ENCODE measurements at regions not wholly inside any gene's neighbourhood (a gene's known extent, or its start where the extent isn't known, plus 50 kb on each side); places are given as distances from the start of the nearest gene placed in this dataset.

DNA sequence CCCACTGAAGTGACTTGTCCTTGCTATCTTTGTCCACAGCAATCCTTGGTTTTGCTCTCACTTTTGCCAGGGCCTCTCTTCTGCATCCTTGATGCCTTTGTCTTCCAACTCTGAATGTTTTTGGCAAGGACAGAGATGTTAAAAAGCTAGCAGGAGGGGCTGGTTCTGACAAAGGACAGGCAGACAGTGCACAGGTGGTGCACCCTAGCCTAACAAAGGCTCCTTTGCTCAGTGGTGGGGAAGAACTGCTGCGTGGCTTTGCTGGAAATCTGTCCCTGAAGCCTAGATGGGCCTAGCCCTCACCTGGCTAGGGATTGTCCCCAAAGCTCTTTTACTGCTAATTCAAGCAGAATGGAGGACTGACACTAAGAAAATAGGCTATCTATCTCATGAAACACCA, 233.5 kb downstream of the MAN2A1 start:
- TF ChIP-seq, protein P1, sequence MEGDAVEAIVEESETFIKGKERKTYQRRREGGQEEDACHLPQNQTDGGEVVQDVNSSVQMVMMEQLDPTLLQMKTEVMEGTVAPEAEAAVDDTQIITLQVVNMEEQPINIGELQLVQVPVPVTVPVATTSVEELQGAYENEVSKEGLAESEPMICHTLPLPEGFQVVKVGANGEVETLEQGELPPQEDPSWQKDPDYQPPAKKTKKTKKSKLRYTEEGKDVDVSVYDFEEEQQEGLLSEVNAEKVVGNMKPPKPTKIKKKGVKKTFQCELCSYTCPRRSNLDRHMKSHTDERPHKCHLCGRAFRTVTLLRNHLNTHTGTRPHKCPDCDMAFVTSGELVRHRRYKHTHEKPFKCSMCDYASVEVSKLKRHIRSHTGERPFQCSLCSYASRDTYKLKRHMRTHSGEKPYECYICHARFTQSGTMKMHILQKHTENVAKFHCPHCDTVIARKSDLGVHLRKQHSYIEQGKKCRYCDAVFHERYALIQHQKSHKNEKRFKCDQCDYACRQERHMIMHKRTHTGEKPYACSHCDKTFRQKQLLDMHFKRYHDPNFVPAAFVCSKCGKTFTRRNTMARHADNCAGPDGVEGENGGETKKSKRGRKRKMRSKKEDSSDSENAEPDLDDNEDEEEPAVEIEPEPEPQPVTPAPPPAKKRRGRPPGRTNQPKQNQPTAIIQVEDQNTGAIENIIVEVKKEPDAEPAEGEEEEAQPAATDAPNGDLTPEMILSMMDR (IDR thresholded peaks at IDR 0.05; ENCODE audit: poor library complexity, severe bottlenecking): no peak
- H3K27ac ChIP-seq (ENCODE audit: poor library complexity, severe bottlenecking): no peak overlapping the region

DNA sequence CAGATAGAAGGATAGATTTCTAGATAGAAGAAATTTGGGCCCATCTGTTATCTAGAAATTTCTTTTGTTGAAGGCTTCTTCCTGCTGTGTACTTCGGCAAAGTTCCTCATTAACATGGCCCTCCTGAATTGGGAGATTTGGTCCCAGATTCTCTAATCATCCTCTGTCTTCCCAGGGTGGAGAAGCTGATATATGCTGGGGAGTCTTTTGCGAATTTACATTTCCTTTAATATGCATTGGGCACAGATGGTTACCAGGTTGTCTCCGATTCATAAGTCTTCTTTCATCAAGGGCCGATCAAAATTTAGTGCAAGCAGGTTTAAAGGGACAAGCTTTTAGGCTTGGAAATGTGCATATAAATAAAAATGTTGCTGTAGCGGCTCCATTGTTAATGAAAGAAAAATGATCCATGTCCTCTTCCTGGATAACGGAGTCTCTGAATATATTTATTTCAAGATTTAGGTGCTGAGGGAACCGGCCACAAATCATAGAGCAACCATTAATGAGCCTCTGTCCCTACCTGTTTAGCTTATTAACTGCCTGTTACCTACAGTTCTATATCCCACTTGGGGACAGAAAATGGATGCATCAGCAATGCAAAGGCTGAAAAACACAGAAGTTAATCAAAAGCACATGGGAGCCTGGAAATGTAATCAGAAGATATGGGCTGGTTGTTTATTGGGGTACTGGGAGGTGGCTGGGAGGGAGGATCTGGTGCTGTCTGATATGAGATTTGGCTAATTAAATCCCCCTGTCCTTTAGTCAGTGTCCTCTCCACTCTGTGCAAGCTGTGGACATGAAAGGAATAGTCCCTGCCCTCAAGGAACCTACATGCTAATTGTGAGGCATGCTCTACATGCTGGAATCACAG, 234.7 kb downstream of the MAN2A1 start:
- no peak for DNase-seq (ENCODE audit: low spot score)
- no peaks in the 10 kb centered on the region for H3K36me3 ChIP-seq (ENCODE audit: low read depth)
- peaks cover 4% of the 10 kb centered on the region for H3K27me3 ChIP-seq (ENCODE audit: insufficient read depth, poor library complexity, severe bottlenecking)
- H3K4me1 ChIP-seq (ENCODE audit: insufficient read depth, poor library complexity, severe bottlenecking): no peaks in the 10 kb centered on the region
- TF ChIP-seq, protein P1 (IDR thresholded peaks at IDR 0.05; ENCODE audit: poor library complexity, severe bottlenecking): no peak
- no peaks in the 10 kb centered on the region for H3K9me3 ChIP-seq (ENCODE audit: severe bottlenecking)
- no peak for ATAC-seq (ENCODE audit: low read depth)
- no peak overlapping the region for H3K4me3 ChIP-seq (ENCODE audit: severe bottlenecking)
- no peak overlapping the region for H3K27ac ChIP-seq (ENCODE audit: poor library complexity, severe bottlenecking)

More for the DNA sequence above, 233.5 kb downstream of the MAN2A1 start:
- DNase-seq (ENCODE audit: low spot score) (no peak), ATAC-seq (ENCODE audit: low read depth) (no peak)
- no peaks in the 10 kb centered on the region for H3K9me3 ChIP-seq (ENCODE audit: severe bottlenecking)
- no peaks in the 10 kb centered on the region for H3K36me3 ChIP-seq (ENCODE audit: low read depth)
- H3K27me3 ChIP-seq (ENCODE audit: insufficient read depth, poor library complexity, severe bottlenecking): peaks cover 4% of the 10 kb centered on the region
- H3K4me3 ChIP-seq (ENCODE audit: severe bottlenecking): no peak overlapping the region
- H3K4me1 ChIP-seq (ENCODE audit: insufficient read depth, poor library complexity, severe bottlenecking): no peaks in the 10 kb centered on the region

DNA sequence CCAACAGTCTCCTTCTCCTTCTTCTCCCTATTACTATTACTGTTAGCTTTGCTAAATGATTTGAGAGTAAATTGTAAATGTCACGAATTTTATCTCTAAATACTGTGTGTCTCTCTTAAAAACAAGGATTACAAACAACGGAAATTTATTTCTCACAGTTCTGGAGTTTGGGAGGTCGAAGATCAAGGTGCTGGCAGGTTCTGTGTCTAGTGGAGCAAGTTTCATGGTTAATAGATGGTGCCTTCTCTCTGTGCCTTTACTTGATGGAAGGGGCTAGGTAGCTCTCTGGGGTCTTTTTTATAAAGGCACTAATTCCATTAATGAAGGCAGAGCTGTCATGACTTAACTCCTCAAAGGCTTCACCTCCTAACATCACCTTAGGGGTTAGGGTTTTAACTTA, 237.9 kb downstream of the MAN2A1 start:
- Histone ChIP-seq H3K9me3 (ENCODE audit: severe bottlenecking) (no peaks in the 10 kb centered on the region), H3K27ac (ENCODE audit: poor library complexity, severe bottlenecking) (no peak overlapping the region), H3K4me3 (ENCODE audit: severe bottlenecking) (no peak overlapping the region), H3K27me3 (ENCODE audit: insufficient read depth, poor library complexity, severe bottlenecking) (peaks cover 4% of the 10 kb centered on the region), H3K4me1 (ENCODE audit: insufficient read depth, poor library complexity, severe bottlenecking) (no peaks in the 10 kb centered on the region), H3K36me3 (ENCODE audit: low read depth) (no peaks in the 10 kb centered on the region)
- TF ChIP-seq, protein P1 (IDR thresholded peaks at IDR 0.05; ENCODE audit: poor library complexity, severe bottlenecking): no peak
- DNase-seq (ENCODE audit: low spot score): no peak
- no peak for ATAC-seq (ENCODE audit: low read depth)

DNA sequence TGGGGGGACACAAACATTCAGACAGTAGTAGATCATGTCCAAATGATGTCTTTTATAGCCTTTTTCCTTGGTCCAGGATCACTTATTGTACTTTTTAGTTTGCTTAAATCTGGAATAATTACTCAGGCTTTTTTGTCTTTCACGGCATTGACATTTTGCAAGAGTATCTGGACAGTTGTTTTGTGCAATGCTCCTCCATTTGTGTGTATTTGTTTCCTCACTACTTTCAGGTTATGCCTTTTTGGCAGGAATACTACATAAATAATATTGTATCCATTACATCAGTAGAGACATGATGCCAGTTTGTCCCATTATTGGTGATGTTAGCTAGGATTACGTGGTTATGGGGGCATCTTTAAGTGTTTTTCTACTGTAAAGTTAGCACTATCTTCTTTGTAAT, 238.3 kb downstream of the MAN2A1 start:
- Histone ChIP-seq H3K27ac (ENCODE audit: poor library complexity, severe bottlenecking) (no peak overlapping the region), H3K27me3 (ENCODE audit: insufficient read depth, poor library complexity, severe bottlenecking) (peaks cover 4% of the 10 kb centered on the region), H3K9me3 (ENCODE audit: severe bottlenecking) (no peaks in the 10 kb centered on the region), H3K4me3 (ENCODE audit: severe bottlenecking) (no peak overlapping the region), H3K36me3 (ENCODE audit: low read depth) (no peaks in the 10 kb centered on the region), H3K4me1 (ENCODE audit: insufficient read depth, poor library complexity, severe bottlenecking) (no peaks in the 10 kb centered on the region)
- TF ChIP-seq, protein P1 (IDR thresholded peaks at IDR 0.05; ENCODE audit: poor library complexity, severe bottlenecking): no peak
- no peak for ATAC-seq (ENCODE audit: low read depth)
- no peak for DNase-seq (ENCODE audit: low spot score)

DNA sequence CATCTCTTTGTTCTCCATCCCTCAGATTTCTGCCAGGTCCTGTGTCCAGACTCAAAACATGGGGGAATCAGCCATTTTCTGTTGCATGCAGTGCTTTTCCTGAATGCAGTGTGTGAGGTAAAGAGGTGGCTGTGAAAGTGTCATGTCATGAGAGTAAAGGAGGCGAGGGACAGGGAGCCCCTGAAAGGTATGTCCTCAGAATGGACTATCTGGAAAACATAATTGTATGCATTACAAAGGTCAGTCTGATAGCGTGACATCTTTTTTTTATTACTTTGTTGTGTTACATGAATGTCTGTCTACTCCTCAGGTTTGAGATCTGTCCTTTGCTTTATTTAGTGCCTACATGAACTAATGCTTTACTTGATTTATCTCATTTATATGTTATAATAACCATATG, 239.1 kb downstream of the MAN2A1 start:
- H3K4me3 ChIP-seq (ENCODE audit: severe bottlenecking): no peak overlapping the region
- no peaks in the 10 kb centered on the region for H3K36me3 ChIP-seq (ENCODE audit: low read depth)
- no peak overlapping the region for H3K27ac ChIP-seq (ENCODE audit: poor library complexity, severe bottlenecking)
- H3K4me1 ChIP-seq (ENCODE audit: insufficient read depth, poor library complexity, severe bottlenecking): no peaks in the 10 kb centered on the region
- no peaks in the 10 kb centered on the region for H3K9me3 ChIP-seq (ENCODE audit: severe bottlenecking)
- DNase-seq (ENCODE audit: low spot score): no peak
- no peak for ATAC-seq (ENCODE audit: low read depth)
- TF ChIP-seq, protein P1 (IDR thresholded peaks at IDR 0.05; ENCODE audit: poor library complexity, severe bottlenecking): no peak
- H3K27me3 ChIP-seq (ENCODE audit: insufficient read depth, poor library complexity, severe bottlenecking): peaks cover 7% of the 10 kb centered on the region

All from RWPE2 (cell line).